ENCODE measurements at regions not wholly inside any gene's neighbourhood (a gene's known extent, or its start where the extent isn't known, plus 50 kb on each side); places are given as distances from the start of the nearest gene placed in this dataset.

DNA sequence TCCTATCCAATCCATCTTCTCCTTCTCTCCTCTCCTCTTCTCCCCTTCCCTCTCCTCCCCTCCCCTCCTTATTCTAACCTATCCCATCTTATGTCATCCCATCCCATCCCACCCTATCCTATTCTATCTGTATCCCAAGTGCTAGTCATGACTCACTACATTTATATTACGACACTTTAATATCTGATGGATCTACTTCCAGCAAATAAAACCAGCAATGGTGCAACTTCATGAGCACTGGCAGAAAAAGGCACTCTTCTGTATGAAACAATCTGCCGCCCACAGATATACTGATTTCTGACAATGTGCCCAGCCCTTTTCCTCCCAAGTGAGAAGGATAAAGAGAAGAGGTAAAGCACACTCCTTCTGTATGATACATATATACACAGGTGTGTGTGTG is 86.6 kb upstream of the ANKH start:
- TF ChIP-seq REST (IDR thresholded peaks at IDR 0.05; ENCODE audit: low read depth) (no peak), YY1 (IDR thresholded peaks at IDR 0.05; ENCODE audit: low read depth) (no peak), CREB1 (IDR thresholded peaks at IDR 0.05; ENCODE audit: low read depth) (no peak), NFIC (IDR thresholded peaks at IDR 0.05) (no peak), EP300 (IDR thresholded peaks at IDR 0.05; ENCODE audit: borderline replicate concordance) (no peak)

Measured in Ishikawa (cell line).